GM10266 (cell line): ENCODE measurements at regions not wholly inside any gene's neighbourhood (a gene's known extent, or its start where the extent isn't known, plus 50 kb on each side); places are given as distances from the start of the nearest gene placed in this dataset.

ENCODE experiments used
- DNase-seq: peaks from one replicate; pipeline ENCODE4 v3.0.0; 2012; ENCODE audit errors: extremely low spot score
- TF ChIP-seq, protein P1 (sequence below): IDR thresholded peaks from 2 replicates; pipeline ENCODE4 v1.5.1; 2012; ENCODE audit warnings: mild to moderate bottlenecking, low read depth; ENCODE audit not compliant: control insufficient read depth, insufficient read depth; ENCODE audit errors: missing control alignments

- DNase-seq = no peak
- TF ChIP-seq, protein P1, sequence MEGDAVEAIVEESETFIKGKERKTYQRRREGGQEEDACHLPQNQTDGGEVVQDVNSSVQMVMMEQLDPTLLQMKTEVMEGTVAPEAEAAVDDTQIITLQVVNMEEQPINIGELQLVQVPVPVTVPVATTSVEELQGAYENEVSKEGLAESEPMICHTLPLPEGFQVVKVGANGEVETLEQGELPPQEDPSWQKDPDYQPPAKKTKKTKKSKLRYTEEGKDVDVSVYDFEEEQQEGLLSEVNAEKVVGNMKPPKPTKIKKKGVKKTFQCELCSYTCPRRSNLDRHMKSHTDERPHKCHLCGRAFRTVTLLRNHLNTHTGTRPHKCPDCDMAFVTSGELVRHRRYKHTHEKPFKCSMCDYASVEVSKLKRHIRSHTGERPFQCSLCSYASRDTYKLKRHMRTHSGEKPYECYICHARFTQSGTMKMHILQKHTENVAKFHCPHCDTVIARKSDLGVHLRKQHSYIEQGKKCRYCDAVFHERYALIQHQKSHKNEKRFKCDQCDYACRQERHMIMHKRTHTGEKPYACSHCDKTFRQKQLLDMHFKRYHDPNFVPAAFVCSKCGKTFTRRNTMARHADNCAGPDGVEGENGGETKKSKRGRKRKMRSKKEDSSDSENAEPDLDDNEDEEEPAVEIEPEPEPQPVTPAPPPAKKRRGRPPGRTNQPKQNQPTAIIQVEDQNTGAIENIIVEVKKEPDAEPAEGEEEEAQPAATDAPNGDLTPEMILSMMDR = no peak
Observed at GRCh38 chr20:39849171-39849570, 839.9 kb downstream of the MAFB start.

DNA sequence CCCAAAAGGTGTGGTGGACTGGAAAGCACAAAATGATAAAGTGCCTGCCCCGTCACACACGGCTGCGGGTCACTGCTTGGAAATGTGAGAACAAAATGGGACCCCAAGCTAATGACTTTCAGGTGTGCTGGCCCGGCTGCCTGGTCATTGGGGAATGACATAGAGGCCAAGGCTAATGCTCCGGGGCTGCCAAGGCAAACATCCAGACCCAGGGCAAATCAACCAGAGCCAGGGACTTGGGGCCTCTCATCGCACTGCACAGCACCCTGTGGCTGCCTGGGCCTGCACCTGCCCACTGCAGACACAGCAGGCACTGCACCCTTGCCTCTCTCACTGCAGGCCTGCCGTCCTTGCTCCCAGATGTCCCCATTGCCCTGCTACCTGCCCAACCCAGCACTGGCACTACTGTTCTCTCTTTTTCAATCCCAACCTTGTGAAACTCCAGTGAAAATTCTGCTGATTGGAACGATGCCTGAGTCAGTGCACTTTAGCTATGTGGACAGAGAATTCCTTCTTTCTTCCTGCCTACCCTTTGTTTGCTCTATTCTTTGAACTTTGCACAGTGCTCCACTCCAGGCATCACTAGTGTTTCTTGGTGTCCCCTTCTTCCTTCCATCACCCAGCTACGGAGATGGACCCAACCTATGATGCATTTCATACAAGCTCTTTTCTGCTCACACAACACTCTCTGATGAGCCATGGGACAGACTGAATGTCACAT, 849.5 kb downstream of the MAFB start:
- TF ChIP-seq, protein P1 = no peak
- no peak for DNase-seq

DNA sequence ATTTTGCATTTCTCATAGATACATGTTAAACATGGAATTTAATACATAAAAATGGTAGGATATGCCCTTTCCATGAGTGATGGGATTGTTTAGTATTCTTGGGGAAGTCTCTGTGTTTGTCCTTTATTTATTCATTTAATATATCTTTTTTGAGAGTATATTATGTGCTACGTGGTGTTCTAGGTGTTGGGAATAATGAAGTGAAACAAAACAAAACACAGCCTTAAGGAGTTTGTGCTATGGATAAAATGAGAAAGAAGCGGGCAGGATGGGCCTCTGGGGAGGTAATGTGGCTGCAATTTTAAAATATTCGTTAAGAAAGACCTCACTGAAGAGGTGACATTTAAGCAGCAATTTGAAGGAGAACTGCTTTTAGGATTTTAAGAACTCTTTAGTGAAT, 851.5 kb downstream of the MAFB start:
- DNase-seq = no peak

DNA sequence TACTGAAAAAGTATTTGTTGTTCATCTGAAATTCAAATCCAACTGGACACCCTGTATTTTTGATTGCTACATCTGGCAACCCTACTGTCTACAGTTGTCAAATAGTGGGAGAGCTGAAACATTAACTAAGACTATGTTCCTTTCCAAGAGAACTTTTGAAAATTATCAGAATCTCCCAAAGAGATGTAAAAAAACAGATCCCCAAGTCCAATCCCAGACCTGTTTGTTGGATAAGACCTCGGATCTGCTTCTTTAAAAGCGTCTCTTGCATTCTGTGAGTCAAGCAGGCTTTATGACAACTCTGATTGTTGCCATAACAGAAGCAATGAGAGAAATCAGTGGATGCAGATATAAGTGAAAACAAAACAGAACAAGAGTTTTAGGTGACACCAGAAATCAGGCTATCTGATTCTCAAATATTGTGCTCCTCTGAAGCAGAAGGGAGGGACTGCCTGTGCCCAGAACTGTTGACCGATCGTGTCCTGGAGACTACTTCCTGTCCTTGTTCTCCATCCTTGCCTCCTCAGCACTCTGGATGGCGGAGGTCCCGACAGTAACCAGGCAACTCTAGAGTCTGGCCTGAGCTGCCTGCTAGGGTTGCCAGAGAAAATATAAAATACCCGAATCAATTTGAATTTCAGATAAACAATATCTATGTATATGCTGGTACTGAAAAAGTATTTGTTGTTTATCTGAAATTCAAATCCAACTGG, 853.8 kb downstream of the MAFB start:
- DNase-seq = no peak
- TF ChIP-seq, protein P1 = no peak

More for the DNA sequence above, 851.5 kb downstream of the MAFB start:
- TF ChIP-seq, protein P1 = no peak

DNA sequence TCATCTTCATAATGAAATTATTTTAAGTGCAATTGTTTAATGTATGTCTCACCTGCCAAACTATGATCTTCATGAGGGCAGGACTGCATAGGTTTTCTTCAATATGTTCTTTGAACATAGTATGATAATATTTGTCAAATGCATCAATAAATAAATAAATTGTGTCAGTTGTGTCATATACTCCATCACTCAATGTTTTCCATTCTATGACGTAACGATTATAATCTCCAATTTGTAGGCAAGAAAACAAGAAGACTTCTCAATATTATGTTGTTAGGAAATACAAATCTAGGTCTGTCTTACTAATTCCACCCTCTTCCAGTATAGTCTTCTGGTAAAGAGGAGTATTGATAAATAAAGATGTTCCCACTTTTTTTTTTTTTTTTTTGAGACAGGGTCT, 858.1 kb downstream of the MAFB start:
- no peak for DNase-seq
- TF ChIP-seq, protein P1 = no peak

GRCh38 chr20:39829661-39830060, 859.4 kb downstream of the MAFB start:
- TF ChIP-seq, protein P1 = no peak
- DNase-seq = peak; percentile 68

- DNase-seq = no peak
- TF ChIP-seq, protein P1 = peak; percentile 44
Observed at GRCh38 chr20:39829256-39829655, 859.8 kb downstream of the MAFB start.
